GM12878 (cell line): ENCODE measurements at regions not wholly inside any gene's neighbourhood (a gene's known extent, or its start where the extent isn't known, plus 50 kb on each side); places are given as distances from the start of the nearest gene placed in this dataset.
A peak's percentile ranks its signal among the peaks of the same experiment; 100 is the strongest.

Experiments used
- EGR1 ChIP-seq, 2 experiments: IDR thresholded peaks; 1 replicate in 1 of 2; 2 replicates in 1 of 2; pipeline ENCODE4 v1.6.1; 2011 to 2012; ENCODE audit warnings: low read depth in 2 of 2, low read length in 2 of 2, borderline replicate concordance in 1 of 2, mild to moderate bottlenecking in 1 of 2, moderate library complexity in 1 of 2
- EP300 ChIP-seq, 2 experiments: fragments of 150-350 bp in 1 of 2; IDR thresholded peaks; 2 replicates each; pipeline ENCODE4 v1.6.1; 2011 to 2012; ENCODE audit warnings: low read depth in 2 of 2, low read length in 2 of 2, borderline replicate concordance in 1 of 2, improper control_type of control experiment in 1 of 2, inconsistent platforms in 1 of 2; ENCODE audit not compliant: control insufficient read depth in 1 of 2
- FOS ChIP-seq: IDR thresholded peaks from 3 replicates; pipeline ENCODE4 v1.6.1; 2011; ENCODE audit warnings: borderline replicate concordance; ENCODE audit not compliant: insufficient read length; ENCODE audit errors: extremely low read depth
- GABPA ChIP-seq: IDR thresholded peaks from 2 replicates; pipeline ENCODE4 v1.6.1; 2014; ENCODE audit warnings: antibody characterized with exemption, low read depth, mild to moderate bottlenecking, inconsistent platforms
- HDGF ChIP-seq: fragments of 450-650 bp; IDR thresholded peaks from 2 replicates; pipeline ENCODE4 v1.6.1; 2016; ENCODE audit warnings: antibody characterized with exemption
- IRF4 ChIP-seq: IDR thresholded peaks from 2 replicates; pipeline ENCODE4 v1.6.1; 2011; ENCODE audit warnings: low read depth, low read length
- JUNB ChIP-seq: IDR thresholded peaks from 2 replicates; pipeline ENCODE4 v1.6.1; 2016; ENCODE audit warnings: antibody characterized with exemption, mild to moderate bottlenecking
- MTA2 ChIP-seq: fragments of 450-650 bp; IDR thresholded peaks from 2 replicates; pipeline ENCODE4 v1.6.1; 2016; ENCODE audit warnings: low read depth, mild to moderate bottlenecking, moderate library complexity
- NRF1 ChIP-seq: conservative IDR thresholded peaks from 2 replicates; pipeline ENCODE4 v1.6.1; 2011; ENCODE audit warnings: mild to moderate bottlenecking, low read depth, low read length, improper control_type of control experiment
- POLR2AphosphoS5 ChIP-seq: IDR thresholded peaks from 2 replicates; pipeline ENCODE4 v1.6.1; 2011; ENCODE audit warnings: mild to moderate bottlenecking, low read length, inconsistent platforms
- RAD51 ChIP-seq: fragments of 450-650 bp; IDR thresholded peaks from 2 replicates; pipeline ENCODE4 v1.6.1; 2016; ENCODE audit warnings: moderate library complexity, mild to moderate bottlenecking, inconsistent platforms
- SREBF2 ChIP-seq: IDR thresholded peaks from 2 replicates; pipeline ENCODE4 v1.6.1; 2012; ENCODE audit warnings: mild to moderate bottlenecking, low read length
- YBX1 ChIP-seq: fragments of 450-650 bp; IDR thresholded peaks from 2 replicates; pipeline ENCODE4 v1.6.1; 2016; ENCODE audit warnings: antibody characterized with exemption
- TF ChIP-seq, protein P1 (sequence below): fragments of 450-650 bp; IDR thresholded peaks from 2 replicates; pipeline ENCODE4 v1.6.1; 2017; ENCODE audit warnings: antibody characterized with exemption, mild to moderate bottlenecking, moderate library complexity
- TF ChIP-seq, protein P2 (sequence below): IDR thresholded peaks from 2 replicates; pipeline ENCODE4 v1.6.1; 2011; ENCODE audit warnings: mild to moderate bottlenecking, low read depth, low read length, moderate library complexity; ENCODE audit not compliant: insufficient replicate concordance
- TF ChIP-seq, protein P3 (sequence below): fragments of 450-650 bp; formaldehyde crosslinking; IDR thresholded peaks from 2 replicates; pipeline ENCODE4 v1.4.0; 2020; ENCODE audit warnings: mild to moderate bottlenecking, moderate library complexity
- TF ChIP-seq, protein P4 (sequence below): fragments of 450-650 bp; IDR thresholded peaks from 2 replicates; pipeline ENCODE4 v1.6.1; 2018; ENCODE audit warnings: mild to moderate bottlenecking, low read depth, moderate library complexity; ENCODE audit not compliant: partially characterized antibody
- TF ChIP-seq, protein P5 (sequence below): IDR thresholded peaks from 2 replicates; pipeline ENCODE4 v1.6.1; 2011; ENCODE audit warnings: borderline replicate concordance, low read depth, mild to moderate bottlenecking, moderate library complexity, mixed read lengths, low read length; ENCODE audit not compliant: insufficient read depth; ENCODE audit errors: extremely low read length

DNA sequence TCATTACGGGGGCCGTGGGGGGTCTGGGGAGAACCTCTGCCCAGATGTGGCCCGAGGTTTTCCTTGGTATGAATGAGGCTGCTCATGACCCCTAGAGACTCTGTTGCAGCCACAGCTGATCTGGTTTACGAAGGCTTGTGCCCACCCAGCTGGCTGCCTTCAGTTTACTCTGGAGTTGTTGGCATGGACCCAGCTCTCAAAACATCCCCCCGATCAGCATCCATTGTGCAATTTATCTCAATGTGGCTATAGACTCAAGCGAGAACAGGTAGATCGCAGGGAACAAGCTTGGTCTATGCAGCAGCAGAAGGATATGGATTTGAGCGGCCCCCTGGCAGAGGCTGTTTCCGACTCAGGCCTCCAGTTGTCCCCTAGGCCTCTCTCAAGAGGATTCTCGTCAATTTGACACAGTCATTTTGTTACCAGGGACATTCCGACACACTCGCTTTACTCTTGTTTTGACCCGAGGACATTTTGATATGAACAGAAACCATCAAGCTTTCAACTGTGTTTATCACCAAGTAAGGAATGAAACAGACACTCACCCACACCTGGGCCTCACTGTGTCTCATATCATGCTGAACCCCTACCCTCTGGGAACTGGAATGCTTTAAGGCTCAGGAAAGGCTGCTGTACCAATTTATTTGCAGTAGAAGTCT, 161.5 kb downstream of the KATNAL1 start (continued):
- TF ChIP-seq, protein P1, sequence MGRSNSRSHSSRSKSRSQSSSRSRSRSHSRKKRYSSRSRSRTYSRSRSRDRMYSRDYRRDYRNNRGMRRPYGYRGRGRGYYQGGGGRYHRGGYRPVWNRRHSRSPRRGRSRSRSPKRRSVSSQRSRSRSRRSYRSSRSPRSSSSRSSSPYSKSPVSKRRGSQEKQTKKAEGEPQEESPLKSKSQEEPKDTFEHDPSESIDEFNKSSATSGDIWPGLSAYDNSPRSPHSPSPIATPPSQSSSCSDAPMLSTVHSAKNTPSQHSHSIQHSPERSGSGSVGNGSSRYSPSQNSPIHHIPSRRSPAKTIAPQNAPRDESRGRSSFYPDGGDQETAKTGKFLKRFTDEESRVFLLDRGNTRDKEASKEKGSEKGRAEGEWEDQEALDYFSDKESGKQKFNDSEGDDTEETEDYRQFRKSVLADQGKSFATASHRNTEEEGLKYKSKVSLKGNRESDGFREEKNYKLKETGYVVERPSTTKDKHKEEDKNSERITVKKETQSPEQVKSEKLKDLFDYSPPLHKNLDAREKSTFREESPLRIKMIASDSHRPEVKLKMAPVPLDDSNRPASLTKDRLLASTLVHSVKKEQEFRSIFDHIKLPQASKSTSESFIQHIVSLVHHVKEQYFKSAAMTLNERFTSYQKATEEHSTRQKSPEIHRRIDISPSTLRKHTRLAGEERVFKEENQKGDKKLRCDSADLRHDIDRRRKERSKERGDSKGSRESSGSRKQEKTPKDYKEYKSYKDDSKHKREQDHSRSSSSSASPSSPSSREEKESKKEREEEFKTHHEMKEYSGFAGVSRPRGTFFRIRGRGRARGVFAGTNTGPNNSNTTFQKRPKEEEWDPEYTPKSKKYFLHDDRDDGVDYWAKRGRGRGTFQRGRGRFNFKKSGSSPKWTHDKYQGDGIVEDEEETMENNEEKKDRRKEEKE, result no peak
- TF ChIP-seq FOS (no peak), NRF1 (no peak), EP300 (IDR thresholded peaks at IDR 0.05; ENCODE audit: borderline replicate concordance in 1 of 2, control insufficient read depth in 1 of 2, low read depth in 2 of 2, low read length in 2 of 2) (peak in 1 of 2 experiments; percentile 80; a peak in 2 of 4 replicates), EGR1 (IDR thresholded peaks at IDR 0.05; ENCODE audit: borderline replicate concordance in 1 of 2, low read depth in 2 of 2, low read length in 2 of 2) (no peak), YBX1 (no peak), IRF4 (peak; percentile 94), SREBF2 (no peak), JUNB (peak; percentile 97), RAD51 (no peak), HDGF (no peak), GABPA (peak; percentile 41; the same call in 1 of the 2 replicates), MTA2 (peak; percentile 55; the same call in 1 of the 2 replicates), POLR2AphosphoS5 (peak; percentile 22; the same call in 1 of the 2 replicates)
- TF ChIP-seq, protein P2, sequence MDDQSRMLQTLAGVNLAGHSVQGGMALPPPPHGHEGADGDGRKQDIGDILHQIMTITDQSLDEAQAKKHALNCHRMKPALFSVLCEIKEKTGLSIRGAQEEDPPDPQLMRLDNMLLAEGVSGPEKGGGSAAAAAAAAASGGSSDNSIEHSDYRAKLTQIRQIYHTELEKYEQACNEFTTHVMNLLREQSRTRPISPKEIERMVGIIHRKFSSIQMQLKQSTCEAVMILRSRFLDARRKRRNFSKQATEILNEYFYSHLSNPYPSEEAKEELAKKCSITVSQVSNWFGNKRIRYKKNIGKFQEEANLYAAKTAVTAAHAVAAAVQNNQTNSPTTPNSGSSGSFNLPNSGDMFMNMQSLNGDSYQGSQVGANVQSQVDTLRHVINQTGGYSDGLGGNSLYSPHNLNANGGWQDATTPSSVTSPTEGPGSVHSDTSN, result no peak
- TF ChIP-seq, protein P3, sequence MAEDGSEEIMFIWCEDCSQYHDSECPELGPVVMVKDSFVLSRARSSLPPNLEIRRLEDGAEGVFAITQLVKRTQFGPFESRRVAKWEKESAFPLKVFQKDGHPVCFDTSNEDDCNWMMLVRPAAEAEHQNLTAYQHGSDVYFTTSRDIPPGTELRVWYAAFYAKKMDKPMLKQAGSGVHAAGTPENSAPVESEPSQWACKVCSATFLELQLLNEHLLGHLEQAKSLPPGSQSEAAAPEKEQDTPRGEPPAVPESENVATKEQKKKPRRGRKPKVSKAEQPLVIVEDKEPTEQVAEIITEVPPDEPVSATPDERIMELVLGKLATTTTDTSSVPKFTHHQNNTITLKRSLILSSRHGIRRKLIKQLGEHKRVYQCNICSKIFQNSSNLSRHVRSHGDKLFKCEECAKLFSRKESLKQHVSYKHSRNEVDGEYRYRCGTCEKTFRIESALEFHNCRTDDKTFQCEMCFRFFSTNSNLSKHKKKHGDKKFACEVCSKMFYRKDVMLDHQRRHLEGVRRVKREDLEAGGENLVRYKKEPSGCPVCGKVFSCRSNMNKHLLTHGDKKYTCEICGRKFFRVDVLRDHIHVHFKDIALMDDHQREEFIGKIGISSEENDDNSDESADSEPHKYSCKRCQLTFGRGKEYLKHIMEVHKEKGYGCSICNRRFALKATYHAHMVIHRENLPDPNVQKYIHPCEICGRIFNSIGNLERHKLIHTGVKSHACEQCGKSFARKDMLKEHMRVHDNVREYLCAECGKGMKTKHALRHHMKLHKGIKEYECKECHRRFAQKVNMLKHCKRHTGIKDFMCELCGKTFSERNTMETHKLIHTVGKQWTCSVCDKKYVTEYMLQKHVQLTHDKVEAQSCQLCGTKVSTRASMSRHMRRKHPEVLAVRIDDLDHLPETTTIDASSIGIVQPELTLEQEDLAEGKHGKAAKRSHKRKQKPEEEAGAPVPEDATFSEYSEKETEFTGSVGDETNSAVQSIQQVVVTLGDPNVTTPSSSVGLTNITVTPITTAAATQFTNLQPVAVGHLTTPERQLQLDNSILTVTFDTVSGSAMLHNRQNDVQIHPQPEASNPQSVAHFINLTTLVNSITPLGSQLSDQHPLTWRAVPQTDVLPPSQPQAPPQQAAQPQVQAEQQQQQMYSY, result no peak
- TF ChIP-seq, protein P4, sequence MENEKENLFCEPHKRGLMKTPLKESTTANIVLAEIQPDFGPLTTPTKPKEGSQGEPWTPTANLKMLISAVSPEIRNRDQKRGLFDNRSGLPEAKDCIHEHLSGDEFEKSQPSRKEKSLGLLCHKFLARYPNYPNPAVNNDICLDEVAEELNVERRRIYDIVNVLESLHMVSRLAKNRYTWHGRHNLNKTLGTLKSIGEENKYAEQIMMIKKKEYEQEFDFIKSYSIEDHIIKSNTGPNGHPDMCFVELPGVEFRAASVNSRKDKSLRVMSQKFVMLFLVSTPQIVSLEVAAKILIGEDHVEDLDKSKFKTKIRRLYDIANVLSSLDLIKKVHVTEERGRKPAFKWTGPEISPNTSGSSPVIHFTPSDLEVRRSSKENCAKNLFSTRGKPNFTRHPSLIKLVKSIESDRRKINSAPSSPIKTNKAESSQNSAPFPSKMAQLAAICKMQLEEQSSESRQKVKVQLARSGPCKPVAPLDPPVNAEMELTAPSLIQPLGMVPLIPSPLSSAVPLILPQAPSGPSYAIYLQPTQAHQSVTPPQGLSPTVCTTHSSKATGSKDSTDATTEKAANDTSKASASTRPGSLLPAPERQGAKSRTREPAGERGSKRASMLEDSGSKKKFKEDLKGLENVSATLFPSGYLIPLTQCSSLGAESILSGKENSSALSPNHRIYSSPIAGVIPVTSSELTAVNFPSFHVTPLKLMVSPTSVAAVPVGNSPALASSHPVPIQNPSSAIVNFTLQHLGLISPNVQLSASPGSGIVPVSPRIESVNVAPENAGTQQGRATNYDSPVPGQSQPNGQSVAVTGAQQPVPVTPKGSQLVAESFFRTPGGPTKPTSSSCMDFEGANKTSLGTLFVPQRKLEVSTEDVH, result no peak
- TF ChIP-seq, protein P5, sequence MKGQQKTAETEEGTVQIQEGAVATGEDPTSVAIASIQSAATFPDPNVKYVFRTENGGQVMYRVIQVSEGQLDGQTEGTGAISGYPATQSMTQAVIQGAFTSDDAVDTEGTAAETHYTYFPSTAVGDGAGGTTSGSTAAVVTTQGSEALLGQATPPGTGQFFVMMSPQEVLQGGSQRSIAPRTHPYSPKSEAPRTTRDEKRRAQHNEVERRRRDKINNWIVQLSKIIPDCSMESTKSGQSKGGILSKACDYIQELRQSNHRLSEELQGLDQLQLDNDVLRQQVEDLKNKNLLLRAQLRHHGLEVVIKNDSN, result no peak
